ENCODE measurements at regions not wholly inside any gene's neighbourhood (a gene's known extent, or its start where the extent isn't known, plus 50 kb on each side); places are given as distances from the start of the nearest gene placed in this dataset.

- H3K27me3 ChIP-seq (replicated peaks; ENCODE audit: insufficient read depth, low read depth, low read length, poor library complexity), result no peaks in the 10 kb centered on the region
- POLR2A ChIA-PET (ENCODE audit: low non-redundant PET), result no interaction called here
- no peak for TF ChIP-seq CTCF (conservative IDR thresholded peaks at IDR 0.05; ENCODE audit: low read depth, low read length)
- no peak for TF ChIP-seq EZH2 (IDR thresholded peaks at IDR 0.05; ENCODE audit: borderline replicate concordance, low read depth, low read length, poor library complexity, severe bottlenecking)
- no peaks in the 10 kb centered on the region for H3K9me3 ChIP-seq (ENCODE audit: low read depth, low read length, poor library complexity, severe bottlenecking)
- no peaks in the 10 kb centered on the region for H3K4me1 ChIP-seq (ENCODE audit: insufficient read depth, low read length, poor library complexity, severe bottlenecking)
- H3K36me3 ChIP-seq (ENCODE audit: insufficient read depth, low read length, poor library complexity, severe bottlenecking), result no peaks in the 10 kb centered on the region
- H3K27ac ChIP-seq (ENCODE audit: low read depth, low read length, poor library complexity, severe bottlenecking), result no peak overlapping the region
- intact Hi-C loops (cut with micrococcal nuclease; ENCODE audit: unreplicated experiment), result no loop called here
- BruUV-seq (replicated peaks), result no TSS peak
- CTCF ChIA-PET, result interaction anchor here (0.6 to 0.7 kb wide), 2 partner anchors 102 to 141 kb away, joined by 3 to 4 read pairs; no protein-coding TSS in a partner anchor
- no peak overlapping the region for H3K4me3 ChIP-seq (ENCODE audit: low read depth, low read length, poor library complexity, severe bottlenecking)
- DNase-seq (ENCODE audit: low spot score), result no peak
Observed at GRCh38 chr14:28607661-28608060, 158.9 kb upstream of the FOXG1 start.

- Histone ChIP-seq H3K27me3 (replicated peaks; ENCODE audit: insufficient read depth, low read depth, low read length, poor library complexity) (peaks cover 6% of the 10 kb centered on the region), H3K27ac (ENCODE audit: low read depth, low read length, poor library complexity, severe bottlenecking) (no peak overlapping the region), H3K9me3 (ENCODE audit: low read depth, low read length, poor library complexity, severe bottlenecking) (no peaks in the 10 kb centered on the region), H3K36me3 (ENCODE audit: insufficient read depth, low read length, poor library complexity, severe bottlenecking) (no peaks in the 10 kb centered on the region), H3K4me3 (ENCODE audit: low read depth, low read length, poor library complexity, severe bottlenecking) (no peak overlapping the region), H3K4me1 (ENCODE audit: insufficient read depth, low read length, poor library complexity, severe bottlenecking) (no peaks in the 10 kb centered on the region)
- no peak for TF ChIP-seq EZH2 (IDR thresholded peaks at IDR 0.05; ENCODE audit: borderline replicate concordance, low read depth, low read length, poor library complexity, severe bottlenecking)
- TF ChIP-seq CTCF (conservative IDR thresholded peaks at IDR 0.05; ENCODE audit: low read depth, low read length), result no peak
- POLR2A ChIA-PET (ENCODE audit: low non-redundant PET), result no interaction called here
- no TSS peak for BruUV-seq (replicated peaks)
- CTCF ChIA-PET, result interaction anchor here (0.6 kb wide), 1 partner anchor 234 kb away, joined by 4 read pairs; no protein-coding TSS in a partner anchor
- DNase-seq (ENCODE audit: low spot score), result no peak
- intact Hi-C loops (cut with micrococcal nuclease; ENCODE audit: unreplicated experiment), result no loop called here
Observed at GRCh38 chr14:28608443-28608842, 158.1 kb upstream of the FOXG1 start.

GRCh38 chr14:28608851-28609828 is 157.4 kb upstream of the FOXG1 start:
- ChIA-PET POLR2A (ENCODE audit: low non-redundant PET) (no interaction called here), CTCF (interaction anchor here (0.6 kb wide), 1 partner anchor 235 kb away, joined by 4 read pairs; no protein-coding TSS in a partner anchor)
- Histone ChIP-seq H3K36me3 (ENCODE audit: insufficient read depth, low read length, poor library complexity, severe bottlenecking) (no peaks in the 10 kb centered on the region), H3K9me3 (ENCODE audit: low read depth, low read length, poor library complexity, severe bottlenecking) (no peaks in the 10 kb centered on the region), H3K4me1 (ENCODE audit: insufficient read depth, low read length, poor library complexity, severe bottlenecking) (no peaks in the 10 kb centered on the region), H3K4me3 (ENCODE audit: low read depth, low read length, poor library complexity, severe bottlenecking) (no peak overlapping the region), H3K27ac (ENCODE audit: low read depth, low read length, poor library complexity, severe bottlenecking) (no peak overlapping the region), H3K27me3 (replicated peaks; ENCODE audit: insufficient read depth, low read depth, low read length, poor library complexity) (peaks cover 6% of the 10 kb centered on the region)
- DNase-seq (ENCODE audit: low spot score), result peak; percentile 72
- BruUV-seq (replicated peaks), result no TSS peak
- intact Hi-C loops (cut with micrococcal nuclease; ENCODE audit: unreplicated experiment), result loop anchor here (1.0 kb wide), 2 partner anchors 234 to 314 kb away; no protein-coding TSS in a partner anchor
- TF ChIP-seq CTCF (conservative IDR thresholded peaks at IDR 0.05; ENCODE audit: low read depth, low read length), result peak; percentile 93
- no peak for TF ChIP-seq EZH2 (IDR thresholded peaks at IDR 0.05; ENCODE audit: borderline replicate concordance, low read depth, low read length, poor library complexity, severe bottlenecking)

Data from A673 (cell line).